ENCODE measurements at regions not wholly inside any gene's neighbourhood (a gene's known extent, or its start where the extent isn't known, plus 50 kb on each side); places are given as distances from the start of the nearest gene placed in this dataset.

DNA sequence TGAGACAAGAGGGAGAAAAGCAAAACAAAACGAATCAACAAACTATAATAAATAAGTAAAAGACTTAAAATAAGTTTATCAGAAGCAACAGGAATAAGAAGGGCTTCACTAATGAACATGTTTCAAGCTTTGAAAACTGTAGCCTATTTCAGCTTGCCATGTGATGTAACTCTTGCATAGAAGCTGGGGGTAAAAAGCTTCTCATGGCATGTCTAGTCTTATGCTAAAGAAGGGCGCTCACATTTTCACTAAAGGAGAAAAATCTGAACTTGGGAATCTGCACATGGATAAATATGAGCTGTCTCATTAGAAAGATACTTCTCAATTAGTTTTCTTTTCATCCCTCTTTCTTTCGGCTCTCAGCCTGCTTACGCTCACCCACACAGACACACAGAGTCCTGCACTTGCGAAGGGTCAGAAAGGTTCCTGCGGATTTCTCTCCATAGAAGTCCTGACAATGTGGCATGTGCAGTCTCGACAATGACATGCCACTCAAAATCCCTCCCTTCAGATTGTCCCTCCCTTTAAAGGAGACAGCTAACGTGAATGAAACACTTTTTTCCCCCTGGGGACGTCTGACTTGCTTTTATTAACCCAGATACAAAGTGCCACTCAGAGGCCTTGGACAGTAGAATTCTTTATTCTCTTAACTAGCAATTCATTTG lies 568.9 kb upstream of the NR2F2 start:
- H3K4me3 ChIP-seq (replicated peaks; ENCODE audit: insufficient read depth, low read length): no peak overlapping the region
- no peak for DNase-seq (ENCODE audit: low read depth in 1 of 2, low spot score in 1 of 2)
- H3K27me3 ChIP-seq (ENCODE audit: insufficient read depth, poor library complexity, severe bottlenecking): no peaks in the 10 kb centered on the region
- no peak overlapping the region for H3K27ac ChIP-seq (replicated peaks)
- TF ChIP-seq GABPA (IDR thresholded peaks at IDR 0.05; ENCODE audit: low read depth) (no peak), POLR2AphosphoS5 (IDR thresholded peaks at IDR 0.05; ENCODE audit: low read depth) (no peak), CTCF (IDR thresholded peaks at IDR 0.05; ENCODE audit: insufficient read depth, low read length) (no peak), SPI1 (IDR thresholded peaks at IDR 0.05; ENCODE audit: borderline replicate concordance, low read depth) (no peak)
- TF ChIP-seq, protein P1, sequence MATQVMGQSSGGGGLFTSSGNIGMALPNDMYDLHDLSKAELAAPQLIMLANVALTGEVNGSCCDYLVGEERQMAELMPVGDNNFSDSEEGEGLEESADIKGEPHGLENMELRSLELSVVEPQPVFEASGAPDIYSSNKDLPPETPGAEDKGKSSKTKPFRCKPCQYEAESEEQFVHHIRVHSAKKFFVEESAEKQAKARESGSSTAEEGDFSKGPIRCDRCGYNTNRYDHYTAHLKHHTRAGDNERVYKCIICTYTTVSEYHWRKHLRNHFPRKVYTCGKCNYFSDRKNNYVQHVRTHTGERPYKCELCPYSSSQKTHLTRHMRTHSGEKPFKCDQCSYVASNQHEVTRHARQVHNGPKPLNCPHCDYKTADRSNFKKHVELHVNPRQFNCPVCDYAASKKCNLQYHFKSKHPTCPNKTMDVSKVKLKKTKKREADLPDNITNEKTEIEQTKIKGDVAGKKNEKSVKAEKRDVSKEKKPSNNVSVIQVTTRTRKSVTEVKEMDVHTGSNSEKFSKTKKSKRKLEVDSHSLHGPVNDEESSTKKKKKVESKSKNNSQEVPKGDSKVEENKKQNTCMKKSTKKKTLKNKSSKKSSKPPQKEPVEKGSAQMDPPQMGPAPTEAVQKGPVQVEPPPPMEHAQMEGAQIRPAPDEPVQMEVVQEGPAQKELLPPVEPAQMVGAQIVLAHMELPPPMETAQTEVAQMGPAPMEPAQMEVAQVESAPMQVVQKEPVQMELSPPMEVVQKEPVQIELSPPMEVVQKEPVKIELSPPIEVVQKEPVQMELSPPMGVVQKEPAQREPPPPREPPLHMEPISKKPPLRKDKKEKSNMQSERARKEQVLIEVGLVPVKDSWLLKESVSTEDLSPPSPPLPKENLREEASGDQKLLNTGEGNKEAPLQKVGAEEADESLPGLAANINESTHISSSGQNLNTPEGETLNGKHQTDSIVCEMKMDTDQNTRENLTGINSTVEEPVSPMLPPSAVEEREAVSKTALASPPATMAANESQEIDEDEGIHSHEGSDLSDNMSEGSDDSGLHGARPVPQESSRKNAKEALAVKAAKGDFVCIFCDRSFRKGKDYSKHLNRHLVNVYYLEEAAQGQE (IDR thresholded peaks at IDR 0.05; ENCODE audit: insufficient replicate concordance, low read depth): no peak

GRCh38 chr15:95763426-95763825 lies 567.1 kb upstream of the NR2F2 start:
- H3K4me3 ChIP-seq (replicated peaks; ENCODE audit: insufficient read depth, low read length): no peak overlapping the region
- DNase-seq (ENCODE audit: low read depth in 1 of 2, low spot score in 1 of 2): no peak
- no peak for TF ChIP-seq SPI1 (IDR thresholded peaks at IDR 0.05; ENCODE audit: borderline replicate concordance, low read depth)
- TF ChIP-seq, protein P1 (IDR thresholded peaks at IDR 0.05; ENCODE audit: insufficient replicate concordance, low read depth): no peak
- TF ChIP-seq CTCF (IDR thresholded peaks at IDR 0.05; ENCODE audit: insufficient read depth, low read length): no peak
- no peak for TF ChIP-seq GABPA (IDR thresholded peaks at IDR 0.05; ENCODE audit: low read depth)
- TF ChIP-seq POLR2AphosphoS5 (IDR thresholded peaks at IDR 0.05; ENCODE audit: low read depth): no peak
- H3K27ac ChIP-seq (replicated peaks): no peak overlapping the region
- no peaks in the 10 kb centered on the region for H3K27me3 ChIP-seq (ENCODE audit: insufficient read depth, poor library complexity, severe bottlenecking)

GRCh38 chr15:95765161-95765560 lies 565.3 kb upstream of the NR2F2 start:
- Histone ChIP-seq H3K27ac (replicated peaks) (no peak overlapping the region), H3K27me3 (ENCODE audit: insufficient read depth, poor library complexity, severe bottlenecking) (no peaks in the 10 kb centered on the region), H3K4me3 (replicated peaks; ENCODE audit: insufficient read depth, low read length) (no peak overlapping the region)
- TF ChIP-seq, protein P1 (IDR thresholded peaks at IDR 0.05; ENCODE audit: insufficient replicate concordance, low read depth): no peak
- TF ChIP-seq CTCF (IDR thresholded peaks at IDR 0.05; ENCODE audit: insufficient read depth, low read length): no peak
- no peak for DNase-seq (ENCODE audit: low read depth in 1 of 2, low spot score in 1 of 2)
